CD4-positive, alpha-beta memory T cell (primary cell): ENCODE measurements at regions not wholly inside any gene's neighbourhood (a gene's known extent, or its start where the extent isn't known, plus 50 kb on each side); places are given as distances from the start of the nearest gene placed in this dataset.
"Not testable (repeated sequence)": the region's sequence is repeated elsewhere in the genome, so short reads cannot be mapped to it uniquely, and the experiment has no call there.

Experiments
- CTCF ChIA-PET: fragments of 350-600 bp; sonication (Branson Sonifier 250); formaldehyde crosslinking; loops from one replicate; lab custom pipeline; 2021; ENCODE audit warnings: inconsistent platforms; ENCODE audit not compliant: partially characterized antibody; lab: Charles Lee
- POLR2A ChIA-PET: fragments of 350-600 bp; sonication (Branson Sonifier 250); formaldehyde crosslinking; loops from one replicate; lab custom pipeline; 2021; ENCODE audit not compliant: partially characterized antibody; lab: Charles Lee
- DNase-seq, 5 donors: peaks; one replicate each; pipeline versions ENCODE4 v3.0.0 to v3.0.0-alpha.2; 2020 to 2022; ENCODE audit warnings: mixed read lengths in 1 of 5
- H3K27ac ChIP-seq: one replicate; pipeline ENCODE4 v1.7.0; 2013; ENCODE audit warnings: low read depth, low read length
- H3K27me3 ChIP-seq: 2 replicates; pipeline ENCODE4 v1.7.0; 2013; ENCODE audit warnings: mild to moderate bottlenecking, low read length, moderate library complexity; ENCODE audit not compliant: insufficient read depth
- H3K36me3 ChIP-seq: 2 replicates; pipeline ENCODE4 v1.7.0; 2013; ENCODE audit warnings: mild to moderate bottlenecking, low read length, moderate library complexity; ENCODE audit not compliant: insufficient read depth
- H3K4me1 ChIP-seq: 2 replicates; pipeline ENCODE4 v1.7.0; 2013; ENCODE audit warnings: mild to moderate bottlenecking, low read length, moderate library complexity; ENCODE audit not compliant: insufficient read depth
- H3K4me3 ChIP-seq, 2 donors: one replicate each; pipeline ENCODE4 v1.7.0; 2013; ENCODE audit warnings: low read length in 2 of 2, mild to moderate bottlenecking in 1 of 2
- H3K9me3 ChIP-seq, 2 donors: one replicate each; pipeline ENCODE4 v1.7.0; 2013; ENCODE audit warnings: low read length in 2 of 2, control low read depth in 1 of 2; ENCODE audit not compliant: control insufficient read depth in 1 of 2
- H3K27ac Mint-ChIP-seq, 7 donors: one replicate each; pipeline ENCODE4 v1.8.0; 2020 to 2021; ENCODE audit warnings: mixed read lengths in 7 of 7, mild to moderate bottlenecking in 6 of 7, inconsistent platforms in 3 of 7, moderate library complexity in 3 of 7
- H3K27me3 Mint-ChIP-seq, 2 donors: one replicate each; pipeline ENCODE4 v1.8.0; 2020 to 2021; ENCODE audit warnings: mixed read lengths in 2 of 2
- H3K36me3 Mint-ChIP-seq, 2 donors: one replicate each; pipeline ENCODE4 v1.8.0; 2020 to 2021; ENCODE audit warnings: mixed read lengths in 2 of 2, inconsistent platforms in 1 of 2, mild to moderate bottlenecking in 1 of 2
- H3K4me1 Mint-ChIP-seq, 4 donors: one replicate each; pipeline ENCODE4 v1.8.0; 2020 to 2021; ENCODE audit warnings: mixed read lengths in 4 of 4, mild to moderate bottlenecking in 1 of 4
- H3K4me3 Mint-ChIP-seq, 8 donors: one replicate each; pipeline ENCODE4 v1.8.0; 2020 to 2021; ENCODE audit warnings: mixed read lengths in 8 of 8, mild to moderate bottlenecking in 7 of 8, moderate library complexity in 6 of 8, inconsistent platforms in 3 of 8
- H3K9me3 Mint-ChIP-seq, 8 donors: one replicate each; pipeline ENCODE4 v1.8.0; 2020 to 2021; ENCODE audit warnings: mixed read lengths in 8 of 8, mild to moderate bottlenecking in 5 of 8, inconsistent platforms in 3 of 8, moderate library complexity in 1 of 8
- intact Hi-C: fragments of 100-400 bp; cut with micrococcal nuclease; formaldehyde crosslinking; loops from one replicate; pipeline ENCODE4 v1.15.1; 2023

GRCh38 chr7:14974688-14975087 lies 72.1 kb upstream of the DGKB start:
- POLR2A ChIA-PET = no interaction called here
- H3K9me3 Mint-ChIP-seq = no peaks in the 10 kb centered on the region
- H3K27ac ChIP-seq = no peak overlapping the region
- H3K4me3 ChIP-seq = no peak overlapping the region
- intact Hi-C loops = no loop called here
- H3K4me1 Mint-ChIP-seq = no peaks in the 10 kb centered on the region
- H3K27me3 Mint-ChIP-seq = no peaks in the 10 kb centered on the region
- no peaks in the 10 kb centered on the region for H3K36me3 ChIP-seq
- H3K36me3 Mint-ChIP-seq = no peaks in the 10 kb centered on the region
- CTCF ChIA-PET = no interaction called here
- H3K27me3 ChIP-seq = no peaks in the 10 kb centered on the region
- DNase-seq = no peak
- H3K9me3 ChIP-seq = no peaks in the 10 kb centered on the region
- no peak overlapping the region for H3K4me3 Mint-ChIP-seq
- H3K4me1 ChIP-seq = no peaks in the 10 kb centered on the region
- H3K27ac Mint-ChIP-seq = no peak overlapping the region

DNA sequence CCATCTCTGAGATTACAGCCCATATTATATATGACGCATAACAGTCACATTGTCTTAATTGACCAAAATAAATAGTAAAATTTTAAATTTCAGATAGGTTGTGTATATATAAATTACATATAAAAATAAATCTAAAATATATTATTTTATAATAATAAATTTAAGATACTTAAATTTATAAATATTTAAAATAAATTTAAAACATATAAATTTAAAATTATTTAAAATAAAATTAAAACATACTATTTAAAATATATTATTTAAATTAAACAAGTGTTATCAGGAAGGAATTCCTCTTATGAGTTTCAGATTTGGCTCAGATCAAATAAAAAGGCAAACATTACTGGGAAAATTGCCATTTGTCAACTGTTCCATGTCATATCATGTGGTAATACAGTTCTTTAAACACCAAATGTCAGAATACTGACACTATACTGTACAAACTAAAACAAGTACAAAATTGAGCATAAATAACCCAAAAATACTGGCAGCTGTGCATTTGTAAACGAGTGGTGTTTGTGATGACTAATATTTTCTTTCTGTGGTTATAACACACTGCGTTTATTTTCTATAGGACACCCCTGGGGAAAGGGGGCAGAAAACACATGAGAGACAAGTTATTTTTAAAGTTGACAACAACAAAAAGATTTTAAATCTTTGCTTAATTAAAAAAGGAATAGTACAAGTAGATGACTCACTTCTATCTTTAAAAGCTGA lies 71.3 kb upstream of the DGKB start:
- CTCF ChIA-PET = no interaction called here
- Mint-ChIP-seq H3K4me3 (no peak overlapping the region), H3K27me3 (no peaks in the 10 kb centered on the region), H3K4me1 (no peaks in the 10 kb centered on the region), H3K27ac (no peak overlapping the region), H3K9me3 (no peaks in the 10 kb centered on the region), H3K36me3 (no peaks in the 10 kb centered on the region)
- intact Hi-C loops = no loop called here
- Histone ChIP-seq H3K9me3 (no peaks in the 10 kb centered on the region), H3K27me3 (no peaks in the 10 kb centered on the region), H3K4me3 (no peak overlapping the region), H3K4me1 (no peaks in the 10 kb centered on the region), H3K27ac (no peak overlapping the region), H3K36me3 (no peaks in the 10 kb centered on the region)
- no peak for DNase-seq
- POLR2A ChIA-PET = no interaction called here

DNA sequence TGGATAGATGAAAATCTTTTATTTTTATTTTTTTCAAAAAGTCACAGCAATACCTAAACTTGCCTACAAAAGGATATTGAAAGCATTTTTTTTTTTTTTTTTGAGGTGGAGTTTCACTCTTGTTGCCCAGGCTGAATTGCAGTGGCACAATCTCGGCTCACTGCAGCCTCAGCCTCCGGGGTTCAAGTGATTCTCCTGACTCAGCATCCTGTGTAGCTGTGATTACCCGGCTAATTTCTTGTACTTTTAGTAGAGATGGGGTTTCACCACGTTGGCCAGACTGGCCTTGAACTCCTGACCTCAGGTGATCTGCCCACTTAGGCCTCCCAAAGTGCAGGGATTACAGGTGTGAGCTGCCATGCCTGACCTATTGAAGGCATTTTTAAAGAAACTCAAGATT lies 69.1 kb upstream of the DGKB start:
- H3K9me3 ChIP-seq, H3K4me1 Mint-ChIP-seq, H3K4me1 ChIP-seq, intact Hi-C loops, H3K27ac Mint-ChIP-seq, H3K36me3 Mint-ChIP-seq, H3K27me3 ChIP-seq, CTCF ChIA-PET, H3K9me3 Mint-ChIP-seq, H3K36me3 ChIP-seq, H3K4me3 Mint-ChIP-seq, H3K27ac ChIP-seq, POLR2A ChIA-PET, H3K27me3 Mint-ChIP-seq, DNase-seq, H3K4me3 ChIP-seq: not testable (repeated sequence)

DNA sequence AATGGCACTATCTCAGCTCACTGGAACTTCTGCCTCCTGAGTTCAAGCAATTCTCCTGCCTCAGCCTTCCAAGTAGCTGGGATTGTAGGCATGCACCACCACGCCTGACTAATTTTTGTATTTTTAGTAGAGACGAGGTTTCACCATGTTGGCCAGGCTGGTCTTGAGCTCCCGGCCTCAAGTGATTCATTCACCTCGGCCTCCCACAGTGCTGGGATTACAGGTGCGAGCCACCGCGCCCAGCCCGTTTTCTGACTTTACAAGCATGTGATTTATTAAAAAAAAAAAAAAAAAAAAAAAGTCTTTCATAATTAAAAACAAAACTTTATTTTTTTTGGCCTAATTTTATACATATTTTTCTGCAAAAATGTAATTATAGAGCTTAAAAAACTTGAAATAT lies 64.8 kb upstream of the DGKB start:
- CTCF ChIA-PET = interaction anchor here (0.7 kb wide), 1 partner anchor 12 kb away, joined by 3 read pairs; no protein-coding TSS in a partner anchor
- POLR2A ChIA-PET = not testable (repeated sequence)

GRCh38 chr7:14962778-14963177 lies 60.2 kb upstream of the DGKB start:
- Mint-ChIP-seq H3K9me3 (peaks cover 0 to 6% (median 0%) of the 10 kb centered on the region in 8 donors), H3K36me3 (no peaks in the 10 kb centered on the region), H3K27me3 (no peaks in the 10 kb centered on the region), H3K4me3 (no peak overlapping the region), H3K27ac (no peak overlapping the region), H3K4me1 (no peaks in the 10 kb centered on the region)
- DNase-seq = no peak
- H3K9me3 ChIP-seq = no peaks in the 10 kb centered on the region
- no peak overlapping the region for H3K27ac ChIP-seq
- POLR2A ChIA-PET = no interaction called here
- CTCF ChIA-PET = no interaction called here
- no peaks in the 10 kb centered on the region for H3K36me3 ChIP-seq
- no peaks in the 10 kb centered on the region for H3K27me3 ChIP-seq
- no peaks in the 10 kb centered on the region for H3K4me1 ChIP-seq
- intact Hi-C loops = no loop called here
- H3K4me3 ChIP-seq = no peak overlapping the region

More for the DNA sequence above, 64.8 kb upstream of the DGKB start:
- DNase-seq, H3K4me3 Mint-ChIP-seq, H3K27ac Mint-ChIP-seq, H3K4me3 ChIP-seq, H3K27ac ChIP-seq, H3K36me3 ChIP-seq, H3K4me1 Mint-ChIP-seq, H3K36me3 Mint-ChIP-seq, H3K4me1 ChIP-seq, intact Hi-C loops, H3K27me3 Mint-ChIP-seq, H3K27me3 ChIP-seq, H3K9me3 Mint-ChIP-seq, H3K9me3 ChIP-seq: not testable (repeated sequence)

DNA sequence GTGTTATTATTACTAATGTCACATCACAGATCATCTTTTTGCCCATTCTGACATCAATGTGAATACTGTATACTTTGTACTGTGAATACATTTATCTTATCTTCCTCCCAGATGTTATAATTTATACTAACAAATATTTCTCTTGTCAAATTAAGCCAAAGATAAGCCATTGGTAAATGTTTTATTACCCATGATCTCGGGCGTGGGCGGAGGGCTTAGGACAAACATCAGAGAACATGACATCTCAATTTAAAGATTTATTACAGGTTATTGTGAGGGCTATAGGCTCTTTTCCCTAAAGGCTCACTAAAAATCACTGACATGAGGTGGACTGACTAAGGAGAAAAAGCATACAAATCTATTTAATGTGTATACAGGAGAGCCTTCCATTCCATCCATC lies 58.2 kb upstream of the DGKB start:
- no peak for DNase-seq
- intact Hi-C loops = no loop called here
- Histone ChIP-seq H3K4me3 (no peak overlapping the region), H3K36me3 (no peaks in the 10 kb centered on the region), H3K27ac (no peak overlapping the region), H3K9me3 (no peaks in the 10 kb centered on the region), H3K27me3 (no peaks in the 10 kb centered on the region), H3K4me1 (no peaks in the 10 kb centered on the region)
- H3K4me1 Mint-ChIP-seq = no peaks in the 10 kb centered on the region
- ChIA-PET CTCF (no interaction called here), POLR2A (no interaction called here)
- no peak overlapping the region for H3K4me3 Mint-ChIP-seq
- H3K27ac Mint-ChIP-seq = no peak overlapping the region
- no peaks in the 10 kb centered on the region for H3K36me3 Mint-ChIP-seq
- H3K9me3 Mint-ChIP-seq = peaks cover 0 to 6% (median 0%) of the 10 kb centered on the region in 8 donors
- H3K27me3 Mint-ChIP-seq = no peaks in the 10 kb centered on the region

DNA sequence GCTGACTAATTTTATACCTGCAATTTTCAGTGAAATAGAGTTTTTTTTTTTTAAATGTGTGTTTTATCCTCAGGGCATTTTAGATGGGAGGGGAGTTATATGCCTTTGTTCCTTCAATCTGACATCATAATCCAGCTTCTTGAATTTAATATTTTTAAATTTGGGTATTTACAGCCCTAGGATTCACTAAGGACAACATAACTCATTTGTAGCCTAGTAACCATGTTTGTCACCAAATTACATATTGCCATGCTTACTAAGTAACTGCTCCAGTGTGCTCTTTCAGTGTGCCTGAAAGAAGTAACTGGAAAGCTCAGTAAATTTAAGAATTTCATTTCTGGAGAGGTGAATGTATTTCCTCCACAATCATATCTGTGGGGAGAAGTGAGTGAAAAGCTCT lies 56.8 kb upstream of the DGKB start:
- no peaks in the 10 kb centered on the region for H3K4me1 Mint-ChIP-seq
- CTCF ChIA-PET = no interaction called here
- DNase-seq = no peak
- Histone ChIP-seq H3K27ac (no peak overlapping the region), H3K4me3 (no peak overlapping the region), H3K4me1 (no peaks in the 10 kb centered on the region), H3K9me3 (no peaks in the 10 kb centered on the region), H3K27me3 (no peaks in the 10 kb centered on the region), H3K36me3 (no peaks in the 10 kb centered on the region)
- POLR2A ChIA-PET = no interaction called here
- no peak overlapping the region for H3K4me3 Mint-ChIP-seq
- H3K27ac Mint-ChIP-seq = no peak overlapping the region
- intact Hi-C loops = no loop called here
- no peaks in the 10 kb centered on the region for H3K36me3 Mint-ChIP-seq
- peaks cover 0 to 5% (median 0%) of the 10 kb centered on the region in 8 donors for H3K9me3 Mint-ChIP-seq
- H3K27me3 Mint-ChIP-seq = no peaks in the 10 kb centered on the region

- POLR2A ChIA-PET = no interaction called here
These were observed 51.5 kb upstream of the DGKB start for GRCh38 chr7:14954035-14954434.

More at GRCh38 chr7:14954035-14954434, 51.5 kb upstream of the DGKB start:
- Mint-ChIP-seq H3K4me3 (no peak overlapping the region), H3K27ac (no peak overlapping the region), H3K4me1 (no peaks in the 10 kb centered on the region), H3K27me3 (no peaks in the 10 kb centered on the region), H3K36me3 (no peaks in the 10 kb centered on the region), H3K9me3 (peaks cover 0 to 5% (median 0%) of the 10 kb centered on the region in 8 donors)
- H3K27me3 ChIP-seq = no peaks in the 10 kb centered on the region
- DNase-seq = no peak
- H3K4me3 ChIP-seq = no peak overlapping the region
- H3K4me1 ChIP-seq = no peaks in the 10 kb centered on the region
- intact Hi-C loops = no loop called here
- no peaks in the 10 kb centered on the region for H3K36me3 ChIP-seq
- no peak overlapping the region for H3K27ac ChIP-seq
- CTCF ChIA-PET = no interaction called here
- no peaks in the 10 kb centered on the region for H3K9me3 ChIP-seq
